ENCODE measurements at regions not wholly inside any gene's neighbourhood (a gene's known extent, or its start where the extent isn't known, plus 50 kb on each side); places are given as distances from the start of the nearest gene placed in this dataset.
"Not testable (repeated sequence)": the region's sequence is repeated elsewhere in the genome, so short reads cannot be mapped to it uniquely, and the experiment has no call there.

GRCh38 chr4:140219567-140219966 is 65.6 kb upstream of the MAML3 start:
- H3K4me1 ChIP-seq = no peaks in the 10 kb centered on the region
- ATAC-seq (no peak), DNase-seq (no peak)
- 68 to 73% methylated on average over 2 of the region's 2 CpGs for WGBS, 2 donors
- H3K9me3 ChIP-seq = no peaks in the 10 kb centered on the region
- H3K27me3 ChIP-seq = no peaks in the 10 kb centered on the region
- H3K27ac ChIP-seq = no peak overlapping the region
- intact Hi-C loops (cut with DNase I) = no loop called here
- no peak overlapping the region for H3K4me3 ChIP-seq
- no peak for TF ChIP-seq POLR2A (IDR thresholded peaks at IDR 0.05)
- no peak for TF ChIP-seq CTCF (IDR thresholded peaks at IDR 0.05)
- no peaks in the 10 kb centered on the region for H3K36me3 ChIP-seq (replicated peaks in 1 of 2; ENCODE audit: insufficient read depth in 1 of 2, low read depth in 2 of 2)

DNA sequence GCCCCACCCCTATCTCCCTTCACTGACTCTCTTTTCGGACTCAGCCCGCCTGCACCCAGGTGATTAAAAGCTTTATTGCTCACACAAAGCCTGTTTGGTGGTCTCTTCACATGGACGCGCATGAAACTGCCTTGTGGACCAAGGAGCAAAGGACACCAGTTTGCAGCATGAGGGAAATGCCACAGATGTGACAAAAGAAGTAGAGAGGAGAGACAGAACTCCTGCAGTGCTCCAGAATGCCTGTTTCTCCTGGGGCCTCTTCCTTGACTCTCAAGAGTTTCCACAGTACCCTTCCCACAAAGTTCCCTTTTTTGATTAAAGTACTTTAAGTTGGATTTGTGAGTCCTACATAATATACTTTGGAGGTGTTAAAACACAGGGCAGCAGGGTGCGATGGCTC is 65.1 kb upstream of the MAML3 start:
- H3K27me3 ChIP-seq; intact Hi-C loops (cut with DNase I); H3K27ac ChIP-seq; DNase-seq; H3K9me3 ChIP-seq; ATAC-seq; H3K4me3 ChIP-seq; H3K36me3 ChIP-seq (replicated peaks in 1 of 2; ENCODE audit: insufficient read depth in 1 of 2, low read depth in 2 of 2); H3K4me1 ChIP-seq: not testable (repeated sequence)
- 92% methylated on average over 5 of the region's 5 CpGs for WGBS, 2 donors

DNA sequence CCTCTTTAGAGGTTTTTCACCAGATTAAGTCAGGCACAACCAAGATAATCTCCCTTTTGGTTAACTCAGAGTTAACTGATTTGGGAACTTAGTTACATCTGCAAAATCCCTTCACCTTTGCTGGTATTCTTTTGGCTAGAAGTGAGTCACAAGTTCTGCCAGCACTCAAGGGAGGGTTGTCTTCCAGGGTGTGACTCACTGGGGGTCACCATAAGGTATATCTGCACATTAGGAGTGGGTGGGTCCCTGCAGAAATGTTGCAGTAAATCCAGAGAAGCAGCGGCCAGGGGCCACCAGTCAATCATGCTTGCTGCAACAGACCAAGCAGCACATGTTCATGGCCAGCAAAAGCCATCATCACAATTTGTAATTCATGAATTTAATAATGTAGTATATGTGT is 59.8 kb upstream of the MAML3 start:
- H3K9me3 ChIP-seq = no peaks in the 10 kb centered on the region
- ATAC-seq = no peak
- 83 to 89% methylated on average over 1 of the region's 1 CpG for WGBS, 2 donors

GRCh38 chr4:140213116-140213515 is 59.1 kb upstream of the MAML3 start:
- H3K4me3 ChIP-seq = no peak overlapping the region
- ATAC-seq = no peak

More for the DNA sequence above, 59.8 kb upstream of the MAML3 start:
- H3K4me3 ChIP-seq = no peak overlapping the region
- H3K27me3 ChIP-seq = no peaks in the 10 kb centered on the region
- H3K36me3 ChIP-seq (replicated peaks in 1 of 2; ENCODE audit: insufficient read depth in 1 of 2, low read depth in 2 of 2) = no peaks in the 10 kb centered on the region
- intact Hi-C loops (cut with DNase I) = no loop called here
- no peak for TF ChIP-seq CTCF (IDR thresholded peaks at IDR 0.05)
- TF ChIP-seq POLR2A (IDR thresholded peaks at IDR 0.05) = no peak
- no peaks in the 10 kb centered on the region for H3K4me1 ChIP-seq
- DNase-seq = no peak
- no peak overlapping the region for H3K27ac ChIP-seq

DNA sequence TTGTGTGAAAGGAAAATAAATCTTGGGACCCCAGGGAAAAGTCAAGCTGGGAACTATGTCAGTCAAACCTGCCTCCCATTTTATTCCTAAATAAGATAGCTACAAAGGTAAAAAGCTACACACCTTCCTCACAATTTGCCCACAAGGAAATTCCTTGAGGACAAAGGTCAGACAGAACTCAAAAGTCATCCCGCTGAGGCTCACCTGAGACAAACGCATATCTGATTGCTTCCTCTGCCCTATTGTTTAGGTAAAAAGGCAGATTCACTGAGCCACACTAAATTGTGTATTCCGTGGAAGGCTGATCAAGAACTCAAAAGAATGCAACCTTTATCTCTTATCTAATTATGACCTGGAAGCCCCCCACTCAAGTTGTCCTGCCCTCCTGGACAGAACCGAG is 58.7 kb upstream of the MAML3 start:
- DNase-seq = no peak
- WGBS, 2 donors = 69% methylated on average over 4 of the region's 4 CpGs
- H3K4me3 ChIP-seq = no peak overlapping the region
- no peak for ATAC-seq
- TF ChIP-seq CTCF (IDR thresholded peaks at IDR 0.05) (no peak), POLR2A (IDR thresholded peaks at IDR 0.05) (no peak)
- no peaks in the 10 kb centered on the region for H3K27me3 ChIP-seq
- no peak overlapping the region for H3K27ac ChIP-seq
- no peaks in the 10 kb centered on the region for H3K36me3 ChIP-seq (replicated peaks in 1 of 2; ENCODE audit: insufficient read depth in 1 of 2, low read depth in 2 of 2)
- H3K4me1 ChIP-seq = no peaks in the 10 kb centered on the region
- intact Hi-C loops (cut with DNase I) = no loop called here
- H3K9me3 ChIP-seq = no peaks in the 10 kb centered on the region

More at GRCh38 chr4:140213116-140213515, 59.1 kb upstream of the MAML3 start:
- intact Hi-C loops (cut with DNase I) = no loop called here
- no peaks in the 10 kb centered on the region for H3K36me3 ChIP-seq (replicated peaks in 1 of 2; ENCODE audit: insufficient read depth in 1 of 2, low read depth in 2 of 2)
- no peak for DNase-seq
- H3K9me3 ChIP-seq = no peaks in the 10 kb centered on the region
- H3K4me1 ChIP-seq = no peaks in the 10 kb centered on the region
- H3K27me3 ChIP-seq = no peaks in the 10 kb centered on the region
- H3K27ac ChIP-seq = no peak overlapping the region
- TF ChIP-seq POLR2A (IDR thresholded peaks at IDR 0.05) = no peak
- no peak for TF ChIP-seq CTCF (IDR thresholded peaks at IDR 0.05)
- 51 to 60% methylated on average over 3 of the region's 3 CpGs for WGBS, 2 donors

All from body of pancreas (tissue), 4 donors.